ENCODE measurements at regions not wholly inside any gene's neighbourhood (a gene's known extent, or its start where the extent isn't known, plus 50 kb on each side); places are given as distances from the start of the nearest gene placed in this dataset.

- DNase-seq = no peak
Measured at GRCh38 chr16:73385696-73386095, 337.8 kb upstream of the ZFHX3 start.

- no peak for DNase-seq
Measured at GRCh38 chr16:73384506-73385089, 336.7 kb upstream of the ZFHX3 start.

- no peak for DNase-seq
Measured at GRCh38 chr16:73383988-73384365, 336.0 kb upstream of the ZFHX3 start.

- no peak for DNase-seq
Measured at GRCh38 chr16:73383195-73383987, 335.5 kb upstream of the ZFHX3 start.

- DNase-seq = no peak
Measured at GRCh38 chr16:73378471-73378870, 330.5 kb upstream of the ZFHX3 start.

- no peak for DNase-seq
Measured at GRCh38 chr16:73371584-73372319, 323.8 kb upstream of the ZFHX3 start.

- DNase-seq = no peak
Measured at GRCh38 chr16:73369851-73370250, 321.9 kb upstream of the ZFHX3 start.

- no peak for DNase-seq
Measured at GRCh38 chr16:73368715-73369114, 320.8 kb upstream of the ZFHX3 start.

- DNase-seq = peak; percentile 88
Measured at GRCh38 chr16:73365016-73365551, 317.2 kb upstream of the ZFHX3 start.

GRCh38 chr16:73364413-73364812 is 316.5 kb upstream of the ZFHX3 start:
- DNase-seq = no peak

GRCh38 chr16:73361061-73361460 is 313.1 kb upstream of the ZFHX3 start:
- DNase-seq = no peak

- no peak for DNase-seq
Measured at GRCh38 chr16:73356401-73357079, 308.6 kb upstream of the ZFHX3 start.

- no peak for DNase-seq
Measured at GRCh38 chr16:73355981-73356380, 308.1 kb upstream of the ZFHX3 start.

- no peak for DNase-seq
Measured at GRCh38 chr16:73354434-73354833, 306.5 kb upstream of the ZFHX3 start.

- DNase-seq = no peak
Measured at GRCh38 chr16:73350707-73351452, 303.0 kb upstream of the ZFHX3 start.

GRCh38 chr16:73347500-73348375 is 299.8 kb upstream of the ZFHX3 start:
- DNase-seq = peak; percentile 84

- no peak for DNase-seq
Measured at GRCh38 chr16:73339821-73340220, 291.9 kb upstream of the ZFHX3 start.

- no peak for DNase-seq
Measured at GRCh38 chr16:73337373-73338296, 289.7 kb upstream of the ZFHX3 start.

GRCh38 chr16:73329358-73330286 is 281.7 kb upstream of the ZFHX3 start:
- peak; percentile 42 for DNase-seq
